GM21390 (cell line): ENCODE measurements at regions not wholly inside any gene's neighbourhood (a gene's known extent, or its start where the extent isn't known, plus 50 kb on each side); places are given as distances from the start of the nearest gene placed in this dataset.

Experiments
- ATAC-seq: cut with Tn5 transposase; IDR thresholded peaks from one replicate; pipeline ENCODE4 v1.9.1; 2021; ENCODE audit not compliant: unreplicated experiment

GRCh38 chr2:18684206-18685038 lies 95.1 kb upstream of the NT5C1B start:
- no peak for ATAC-seq

GRCh38 chr2:18682681-18683080 lies 93.3 kb upstream of the NT5C1B start:
- no peak for ATAC-seq

GRCh38 chr2:18677280-18677679 lies 87.9 kb upstream of the NT5C1B start:
- no peak for ATAC-seq

- ATAC-seq = no peak
Observed at GRCh38 chr2:18674309-18674708, 84.9 kb upstream of the NT5C1B start.

- ATAC-seq = no peak
Observed at GRCh38 chr2:18671363-18671762, 82.0 kb upstream of the NT5C1B start.

GRCh38 chr2:18668221-18668620 lies 78.9 kb upstream of the NT5C1B start:
- no peak for ATAC-seq

- ATAC-seq = no peak
Observed at GRCh38 chr2:18664421-18664820, 75.1 kb upstream of the NT5C1B start.

GRCh38 chr2:18663861-18664260 lies 74.5 kb upstream of the NT5C1B start:
- ATAC-seq = no peak

- no peak for ATAC-seq
Observed at GRCh38 chr2:18662689-18663088, 73.3 kb upstream of the NT5C1B start.

- no peak for ATAC-seq
Observed at GRCh38 chr2:18659915-18660314, 70.5 kb upstream of the NT5C1B start.

- ATAC-seq = no peak
Observed at GRCh38 chr2:18656048-18656447, 66.7 kb upstream of the NT5C1B start.

GRCh38 chr2:18651842-18652774 lies 62.7 kb upstream of the NT5C1B start:
- ATAC-seq = no peak

- no peak for ATAC-seq
Observed at GRCh38 chr2:18650221-18650620, 60.9 kb upstream of the NT5C1B start.

GRCh38 chr2:18649502-18650135 lies 60.2 kb upstream of the NT5C1B start:
- ATAC-seq = no peak

GRCh38 chr2:18648161-18648560 lies 58.8 kb upstream of the NT5C1B start:
- no peak for ATAC-seq

- no peak for ATAC-seq
Observed at GRCh38 chr2:18647731-18648130, 58.4 kb upstream of the NT5C1B start.

- ATAC-seq = no peak
Observed at GRCh38 chr2:18645315-18645714, 55.9 kb upstream of the NT5C1B start.

- no peak for ATAC-seq
Observed at GRCh38 chr2:18644115-18644462, 54.7 kb upstream of the NT5C1B start.

- ATAC-seq = no peak
Observed at GRCh38 chr2:18643326-18644114, 54.2 kb upstream of the NT5C1B start.

GRCh38 chr2:18641823-18642222 lies 52.5 kb upstream of the NT5C1B start:
- no peak for ATAC-seq
